ENCODE measurements at regions not wholly inside any gene's neighbourhood (a gene's known extent, or its start where the extent isn't known, plus 50 kb on each side); places are given as distances from the start of the nearest gene placed in this dataset.

GRCh38 chr6:81808851-81809570, 56.5 kb upstream of the TENT5A start:
- no peak for DNase-seq

GRCh38 chr6:81806793-81807565, 54.5 kb upstream of the TENT5A start:
- DNase-seq = no peak

GRCh38 chr6:81802356-81802755, 49.9 kb upstream of the TENT5A start:
- DNase-seq = no peak

Data from NCI-H1694 treated with DMSO at 0.1 percent for 48 hours (cell line).